PC-3 (cell line): ENCODE measurements at regions not wholly inside any gene's neighbourhood (a gene's known extent, or its start where the extent isn't known, plus 50 kb on each side); places are given as distances from the start of the nearest gene placed in this dataset.
"Not testable (repeated sequence)": the region's sequence is repeated elsewhere in the genome, so short reads cannot be mapped to it uniquely, and the experiment has no call there.

Source experiments
- ATAC-seq: fragments of 200-7000 bp; cut with Tn5 transposase; 2 replicates; pipeline ENCODE4 v1.9.1; 2020; ENCODE audit warnings: mild to moderate bottlenecking, moderate library complexity
- BruUV-seq: library from RNA; stranded (reverse); fragments of 400-500 nt; replicated peaks from 2 replicates; lab custom pipeline; 2021; lab: Mats Ljungman, UMichigan
- CTCF ChIA-PET: fragments of 300-600 bp; sonication (Branson Sonifier 250); formaldehyde crosslinking; loops from one replicate; lab custom pipeline; 2022; ENCODE audit warnings: antibody characterized with exemption; lab: Charles Lee
- POLR2A ChIA-PET: fragments of 300-600 bp; sonication (Branson Sonifier 250); formaldehyde crosslinking; loops from one replicate; lab custom pipeline; 2022; ENCODE audit warnings: antibody characterized with exemption; ENCODE audit not compliant: unreplicated experiment; lab: Charles Lee
- DNase-seq: peaks from one replicate; pipeline ENCODE4 v3.0.0-alpha.2; 2015
- H2AFZ ChIP-seq: fragments of 300-600 bp; sonication (generic); 2 replicates; pipeline ENCODE4 v1.6.0; 2016; ENCODE audit warnings: antibody characterized with exemption, low read length
- H3F3A ChIP-seq: fragments of 300-600 bp; sonication (generic); one replicate; pipeline ENCODE4 v1.6.0; 2017; ENCODE audit warnings: antibody characterized with exemption, low read length, control low read depth, mild to moderate bottlenecking; ENCODE audit not compliant: unreplicated experiment
- H3K27ac ChIP-seq: fragments of 300-600 bp; sonication (generic); 2 replicates; pipeline ENCODE4 v1.5.1; 2016; ENCODE audit warnings: mild to moderate bottlenecking, low read length
- H3K27me3 ChIP-seq: fragments of 300-600 bp; sonication (generic); 2 replicates; pipeline ENCODE4 v1.6.1; 2016; ENCODE audit warnings: low read length, mixed read lengths
- H3K36me3 ChIP-seq: fragments of 300-600 bp; sonication (generic); 2 replicates; pipeline ENCODE4 v1.6.1; 2016; ENCODE audit warnings: low read depth, mixed run types, low read length, mixed read lengths
- H3K4me1 ChIP-seq: fragments of 300-600 bp; sonication (generic); 2 replicates; pipeline ENCODE4 v1.5.1; 2016; ENCODE audit warnings: low read length; ENCODE audit not compliant: insufficient read depth
- H3K4me2 ChIP-seq: fragments of 300-600 bp; sonication (generic); 2 replicates; pipeline ENCODE4 v1.6.0; 2016; ENCODE audit warnings: low read length
- H3K4me3 ChIP-seq: fragments of 300-600 bp; sonication (generic); 2 replicates; pipeline ENCODE4 v1.5.1; 2016; ENCODE audit warnings: mild to moderate bottlenecking, low read length, mixed read lengths
- H3K79me2 ChIP-seq: fragments of 300-600 bp; sonication (generic); 2 replicates; pipeline ENCODE4 v1.6.1; 2017; ENCODE audit warnings: low read length, mixed read lengths
- H3K9ac ChIP-seq: fragments of 300-600 bp; sonication (generic); 2 replicates; pipeline ENCODE4 v1.6.0; 2016; ENCODE audit warnings: mild to moderate bottlenecking, low read length
- H3K9me2 ChIP-seq: fragments of 300-600 bp; sonication (generic); replicated peaks from 2 replicates; pipeline ENCODE4 v1.6.1; 2016; ENCODE audit warnings: mixed run types, low read length, mixed read lengths
- H3K9me3 ChIP-seq: fragments of 300-600 bp; sonication (generic); 2 replicates; pipeline ENCODE4 v1.6.1; 2016; ENCODE audit warnings: low read length, mixed read lengths
- H4K20me1 ChIP-seq: fragments of 300-600 bp; sonication (generic); 2 replicates; pipeline ENCODE4 v1.6.1; 2016; ENCODE audit warnings: low read length, mixed read lengths
- CTCF ChIP-seq: fragments of 300-600 bp; sonication (generic); conservative IDR thresholded peaks from 2 replicates; pipeline ENCODE4 v1.5.1; 2017; ENCODE audit warnings: antibody characterized with exemption, low read depth, mild to moderate bottlenecking, low read length
- EZH2 ChIP-seq: fragments of 300-600 bp; sonication (generic); IDR thresholded peaks from one replicate; pipeline ENCODE4 v1.6.1; 2017; ENCODE audit warnings: antibody characterized with exemption, mild to moderate bottlenecking, low read length; ENCODE audit not compliant: unreplicated experiment
- EZH2phosphoT487 ChIP-seq: fragments of 300-600 bp; sonication (generic); IDR thresholded peaks from 2 replicates; pipeline ENCODE4 v1.6.1; 2018; ENCODE audit warnings: mild to moderate bottlenecking, antibody characterized with exemption, low read length, borderline replicate concordance
- intact Hi-C: fragments of 100-400 bp; cut with micrococcal nuclease; formaldehyde crosslinking; loops from 2 replicates; pipeline ENCODE4 v1.9.0; 2023

GRCh38 chr4:126541820-126542219 lies 1090.9 kb upstream of the INTU start:
- DNase-seq (no peak), ATAC-seq (no peak)
- Histone ChIP-seq H2AFZ (no peak overlapping the region), H3K9me2 (no peaks in the 10 kb centered on the region), H3K27me3 (no peaks in the 10 kb centered on the region), H3K4me1 (no peaks in the 10 kb centered on the region), H3K9me3 (no peaks in the 10 kb centered on the region), H3K4me2 (no peak overlapping the region), H3K79me2 (no peaks in the 10 kb centered on the region), H4K20me1 (no peaks in the 10 kb centered on the region), H3K27ac (no peak overlapping the region), H3K4me3 (no peak overlapping the region), H3K9ac (no peak overlapping the region), H3F3A (no peaks in the 10 kb centered on the region), H3K36me3 (no peaks in the 10 kb centered on the region)
- TF ChIP-seq EZH2 (no peak), EZH2phosphoT487 (no peak), CTCF (no peak)
- intact Hi-C loops, result no loop called here
- ChIA-PET CTCF (no interaction called here), POLR2A (no interaction called here)
- no TSS peak for BruUV-seq

- ChIA-PET CTCF (no interaction called here), POLR2A (no interaction called here)
- H4K20me1 ChIP-seq, result no peaks in the 10 kb centered on the region
- no peak overlapping the region for H3K27ac ChIP-seq
- H3K9me3 ChIP-seq, result no peaks in the 10 kb centered on the region
- H3K27me3 ChIP-seq, result no peaks in the 10 kb centered on the region
- no peaks in the 10 kb centered on the region for H3F3A ChIP-seq
- BruUV-seq, result no TSS peak
- TF ChIP-seq EZH2phosphoT487 (no peak), CTCF (no peak), EZH2 (no peak)
- DNase-seq, result no peak
- no peak overlapping the region for H3K9ac ChIP-seq
- intact Hi-C loops, result no loop called here
- no peaks in the 10 kb centered on the region for H3K9me2 ChIP-seq
- no peaks in the 10 kb centered on the region for H3K4me1 ChIP-seq
- no peak overlapping the region for H3K4me3 ChIP-seq
- H3K79me2 ChIP-seq, result no peaks in the 10 kb centered on the region
- no peak overlapping the region for H2AFZ ChIP-seq
- no peak for ATAC-seq
- H3K36me3 ChIP-seq, result no peaks in the 10 kb centered on the region
- no peak overlapping the region for H3K4me2 ChIP-seq
Measured at GRCh38 chr4:126544276-126544675, 1088.5 kb upstream of the INTU start.

GRCh38 chr4:126546197-126546596 lies 1086.6 kb upstream of the INTU start:
- POLR2A ChIA-PET, result not testable (repeated sequence)

More at GRCh38 chr4:126546197-126546596, 1086.6 kb upstream of the INTU start:
- H3F3A ChIP-seq, DNase-seq, BruUV-seq, H3K27ac ChIP-seq, H2AFZ ChIP-seq, CTCF ChIA-PET, H4K20me1 ChIP-seq, H3K79me2 ChIP-seq, H3K9me2 ChIP-seq, H3K27me3 ChIP-seq, intact Hi-C loops, H3K4me2 ChIP-seq, H3K4me3 ChIP-seq, H3K4me1 ChIP-seq, H3K9ac ChIP-seq, H3K36me3 ChIP-seq, H3K9me3 ChIP-seq, ATAC-seq: not testable (repeated sequence)
